Fibroblast of the conjunctiva (primary cell): ENCODE measurements at regions not wholly inside any gene's neighbourhood (a gene's known extent, or its start where the extent isn't known, plus 50 kb on each side); places are given as distances from the start of the nearest gene placed in this dataset.

Source experiments
- DNase-seq: peaks from one replicate; pipeline ENCODE4 v3.0.0-alpha.2; 2010; ENCODE audit warnings: low read depth

GRCh38 chr4:81773557-81773956 lies 301.9 kb upstream of the RASGEF1B start:
- DNase-seq: no peak

GRCh38 chr4:81771721-81772120 lies 300.0 kb upstream of the RASGEF1B start:
- no peak for DNase-seq

GRCh38 chr4:81769244-81769643 lies 297.5 kb upstream of the RASGEF1B start:
- DNase-seq: no peak

GRCh38 chr4:81758574-81759264 lies 287.0 kb upstream of the RASGEF1B start:
- no peak for DNase-seq

GRCh38 chr4:81757691-81758090 lies 286.0 kb upstream of the RASGEF1B start:
- no peak for DNase-seq

- no peak for DNase-seq
Observed at GRCh38 chr4:81756973-81757372, 285.3 kb upstream of the RASGEF1B start.

GRCh38 chr4:81756042-81756441 lies 284.3 kb upstream of the RASGEF1B start:
- no peak for DNase-seq

- no peak for DNase-seq
Observed at GRCh38 chr4:81754169-81754568, 282.5 kb upstream of the RASGEF1B start.

GRCh38 chr4:81751531-81752289 lies 280.0 kb upstream of the RASGEF1B start:
- DNase-seq: no peak

GRCh38 chr4:81747242-81747930 lies 275.7 kb upstream of the RASGEF1B start:
- no peak for DNase-seq

GRCh38 chr4:81746773-81747172 lies 275.1 kb upstream of the RASGEF1B start:
- DNase-seq: no peak

- DNase-seq: no peak
Observed at GRCh38 chr4:81746071-81746470, 274.4 kb upstream of the RASGEF1B start.

- DNase-seq: no peak
Observed at GRCh38 chr4:81745050-81745449, 273.3 kb upstream of the RASGEF1B start.

- no peak for DNase-seq
Observed at GRCh38 chr4:81743731-81744435, 272.2 kb upstream of the RASGEF1B start.

- no peak for DNase-seq
Observed at GRCh38 chr4:81740487-81740886, 268.8 kb upstream of the RASGEF1B start.

- no peak for DNase-seq
Observed at GRCh38 chr4:81738891-81739290, 267.2 kb upstream of the RASGEF1B start.

GRCh38 chr4:81737865-81738559 lies 266.3 kb upstream of the RASGEF1B start:
- DNase-seq: no peak

GRCh38 chr4:81736324-81736723 lies 264.6 kb upstream of the RASGEF1B start:
- no peak for DNase-seq

- DNase-seq: no peak
Observed at GRCh38 chr4:81732980-81733379, 261.3 kb upstream of the RASGEF1B start.

- no peak for DNase-seq
Observed at GRCh38 chr4:81724925-81725329, 253.2 kb upstream of the RASGEF1B start.

GRCh38 chr4:81723927-81724587 lies 252.3 kb upstream of the RASGEF1B start:
- DNase-seq: no peak
